ENCODE measurements at regions not wholly inside any gene's neighbourhood (a gene's known extent, or its start where the extent isn't known, plus 50 kb on each side); places are given as distances from the start of the nearest gene placed in this dataset.
"Not testable (repeated sequence)": the region's sequence is repeated elsewhere in the genome, so short reads cannot be mapped to it uniquely, and the experiment has no call there.

- no peak for DNase-seq
Observed at GRCh38 chr9:18299449-18299848, 174.5 kb upstream of the ADAMTSL1 start.

- not testable (repeated sequence) for DNase-seq
Observed at GRCh38 chr9:18305167-18305806, 168.7 kb upstream of the ADAMTSL1 start.

DNA sequence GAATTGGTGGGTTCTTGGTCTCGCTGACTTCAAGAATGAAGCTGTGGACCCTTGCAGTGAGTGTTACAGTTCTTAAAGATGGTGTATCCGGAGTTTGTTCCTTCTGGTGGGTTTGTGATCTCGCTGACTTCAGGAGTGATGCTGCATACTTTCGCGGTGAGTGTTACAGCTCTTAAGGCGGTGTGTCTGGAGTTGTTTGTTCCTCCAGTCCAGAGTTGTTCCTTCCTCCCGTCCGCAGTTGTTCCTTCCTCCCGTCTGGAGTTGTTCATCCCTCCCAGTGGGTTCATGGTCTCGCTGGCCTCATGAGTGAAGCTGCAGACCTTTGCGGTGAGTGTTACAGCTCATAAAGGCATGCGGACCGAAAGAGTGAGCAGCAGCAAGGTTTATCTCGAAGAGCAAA lies 159.6 kb upstream of the ADAMTSL1 start:
- DNase-seq, result no peak

- DNase-seq, result no peak
Observed at GRCh38 chr9:18317896-18318295, 156.1 kb upstream of the ADAMTSL1 start.

DNA sequence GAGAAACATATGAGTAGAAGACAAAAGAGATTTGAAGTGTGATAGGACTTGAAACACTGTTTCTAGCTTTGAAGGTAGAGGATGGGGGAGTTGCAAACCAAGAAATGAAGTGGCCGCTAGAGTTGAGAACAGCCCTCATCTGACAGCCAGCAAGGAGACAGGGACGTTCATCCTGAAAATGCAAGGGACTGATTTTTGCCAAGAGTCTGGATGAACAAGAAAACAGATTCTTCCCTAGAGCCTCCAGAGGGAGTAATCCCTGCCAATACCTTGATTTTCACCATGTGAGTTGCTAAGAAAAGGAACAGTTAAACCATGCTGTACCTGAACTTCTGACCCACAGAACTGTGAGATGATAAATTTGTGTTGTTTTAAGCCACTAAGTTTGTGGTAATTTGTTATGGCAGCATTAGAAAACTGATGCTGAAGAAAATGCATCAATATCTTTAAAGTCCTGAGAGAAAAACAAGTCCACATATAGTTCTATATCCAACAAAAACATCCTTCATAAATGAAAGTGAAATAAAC lies 154.0 kb upstream of the ADAMTSL1 start:
- no peak for DNase-seq

DNA sequence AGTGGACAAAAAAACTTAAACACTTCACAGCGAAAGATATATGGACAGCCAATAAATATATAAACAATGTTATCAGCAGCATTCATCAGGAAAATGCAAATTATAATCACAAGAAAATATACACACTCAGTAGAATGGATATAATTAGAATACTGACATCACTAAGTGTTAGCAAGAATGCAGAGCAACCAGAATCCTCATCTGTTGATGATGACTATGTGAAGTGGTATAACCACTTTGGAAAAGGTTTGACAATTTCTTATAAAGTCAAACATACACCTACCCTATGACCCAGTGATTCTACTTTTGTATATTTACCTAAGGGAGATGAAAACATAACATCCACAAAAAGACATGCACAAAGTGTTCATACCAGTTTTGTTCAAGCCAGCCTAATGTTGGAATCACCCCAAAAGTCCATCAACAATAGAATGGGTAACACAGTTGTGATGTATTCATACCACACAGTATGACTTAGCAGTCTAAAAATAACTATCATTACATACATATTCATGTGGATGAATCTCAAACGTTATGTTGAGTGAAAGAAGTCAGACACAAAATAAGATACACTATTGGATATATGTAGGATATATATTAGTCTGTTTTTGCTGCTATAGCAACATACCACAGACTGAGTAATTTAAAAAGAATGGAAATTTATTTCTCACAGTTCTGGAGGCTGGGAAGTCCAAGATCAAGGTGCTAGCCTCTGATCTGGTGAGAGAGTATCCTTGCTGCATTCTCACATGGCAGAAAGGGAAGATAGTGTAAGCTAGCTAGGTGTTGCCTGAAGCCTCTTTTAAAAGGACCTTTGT lies 148.8 kb upstream of the ADAMTSL1 start:
- no peak for DNase-seq

- DNase-seq, result not testable (repeated sequence)
Observed at GRCh38 chr9:18325746-18326011, 148.3 kb upstream of the ADAMTSL1 start.

DNA sequence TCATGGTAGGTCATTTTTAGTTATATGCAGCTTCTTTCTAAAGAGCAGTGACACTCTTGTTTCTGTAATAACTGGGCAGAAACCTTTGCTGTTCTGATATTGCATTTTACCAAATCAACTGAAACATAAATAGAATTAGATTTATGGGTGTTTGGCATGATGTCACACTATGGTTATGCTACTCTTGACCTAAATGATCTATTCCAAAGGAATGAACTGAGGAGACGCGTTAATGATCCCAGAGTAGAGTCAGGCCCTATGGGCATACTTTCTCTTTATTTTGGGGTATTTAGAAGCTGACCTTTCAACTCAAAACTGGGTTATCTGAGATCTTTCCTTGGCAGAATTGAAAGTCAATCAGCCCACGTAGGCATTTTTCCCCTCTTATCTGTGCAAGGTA lies 146.8 kb upstream of the ADAMTSL1 start:
- DNase-seq, result no peak

DNA sequence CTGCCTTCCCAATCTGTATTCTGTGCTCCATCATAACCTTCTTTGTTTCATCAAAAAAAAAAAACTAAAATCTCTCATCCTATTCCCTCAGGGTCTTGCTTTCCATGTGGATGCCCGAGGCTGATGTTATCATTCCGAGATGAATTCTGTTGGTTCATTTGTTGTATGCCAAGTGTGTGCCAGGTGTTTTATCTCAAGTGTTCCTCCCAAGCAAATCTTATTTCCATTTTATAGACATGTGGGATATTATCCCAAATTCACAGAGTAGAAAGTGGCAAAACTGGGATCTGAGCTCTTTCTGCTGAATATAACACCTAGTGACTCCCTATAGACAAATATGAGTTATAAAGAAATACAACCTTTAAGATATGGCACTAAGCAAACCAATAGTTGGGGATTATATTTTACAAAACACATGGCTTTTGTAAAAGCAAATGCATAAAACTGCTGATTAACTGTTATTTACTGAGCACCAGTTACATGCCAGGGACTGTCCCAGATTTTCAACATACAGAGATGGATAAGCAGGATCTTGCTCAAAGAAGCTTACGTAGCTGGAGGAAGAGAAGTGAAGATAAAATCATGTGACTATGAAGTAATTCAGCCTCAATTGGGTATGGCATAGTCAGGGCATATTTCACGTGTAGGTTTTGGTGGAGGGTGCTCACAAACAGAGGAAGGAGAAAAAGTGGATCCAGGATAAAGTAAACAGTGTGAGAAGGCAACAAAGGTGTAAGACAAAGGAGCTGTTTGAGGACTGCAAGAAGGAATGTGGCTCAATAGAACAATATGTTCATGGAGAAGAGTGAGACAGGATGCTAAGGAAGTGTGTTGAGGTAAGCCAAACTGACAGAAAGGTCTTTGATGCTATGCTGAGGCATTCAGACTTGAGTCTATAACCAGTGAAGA lies 143.3 kb upstream of the ADAMTSL1 start:
- DNase-seq, result no peak

DNA sequence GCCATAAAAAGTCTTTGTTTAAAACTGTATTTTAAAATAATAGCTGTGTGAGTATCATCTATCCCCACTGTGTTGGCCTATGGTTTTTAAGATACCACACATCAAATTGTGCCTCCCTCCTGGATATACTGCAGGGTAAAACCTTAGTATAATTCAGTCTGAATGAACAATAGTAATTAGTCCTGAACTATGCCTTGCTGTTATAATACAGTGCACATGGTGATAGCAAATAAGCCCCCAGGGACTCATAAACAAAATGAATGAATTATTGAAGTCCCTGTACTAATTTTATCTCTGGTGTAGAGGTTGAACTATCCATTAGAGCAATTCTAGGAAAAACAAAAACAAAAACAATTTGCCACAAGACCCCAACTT lies 142.7 kb upstream of the ADAMTSL1 start:
- DNase-seq, result no peak

DNA sequence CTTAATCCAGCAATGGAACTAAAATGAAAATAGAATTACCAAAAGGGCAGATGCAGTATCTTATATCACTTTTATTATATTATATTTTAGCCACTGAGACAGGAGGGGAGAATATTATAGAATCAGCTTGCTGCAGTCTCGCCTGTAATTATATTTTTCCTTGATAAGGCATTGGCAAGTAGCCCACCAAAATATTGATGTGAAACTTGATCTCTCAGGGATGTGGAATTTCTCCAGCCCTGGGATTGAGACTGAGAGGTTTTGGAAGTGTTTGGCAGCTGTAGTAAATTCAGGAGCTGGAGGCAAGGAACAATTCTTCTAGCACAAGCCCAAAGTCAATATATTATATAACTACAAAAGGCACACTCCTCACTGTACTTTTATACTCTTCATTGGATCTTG lies 142.1 kb upstream of the ADAMTSL1 start:
- no peak for DNase-seq

DNA sequence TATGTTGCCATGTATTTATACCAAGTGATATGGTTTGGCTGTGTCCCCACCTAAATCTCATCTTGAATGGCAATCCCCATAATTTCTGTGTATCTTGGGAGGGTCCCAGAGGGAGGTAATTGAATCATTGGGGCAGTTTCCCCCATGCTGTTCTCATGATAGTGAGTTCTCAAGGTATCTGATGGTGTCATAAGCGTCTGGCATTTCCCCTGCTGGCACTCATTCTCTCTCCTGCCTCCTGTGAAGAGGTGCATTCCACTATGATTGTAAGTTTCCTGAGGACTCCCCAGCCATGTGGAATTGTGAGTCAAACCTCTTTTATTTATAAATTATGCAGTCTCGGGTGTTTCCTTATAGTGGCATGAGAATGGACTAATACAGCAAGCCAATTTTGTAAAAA lies 140.8 kb upstream of the ADAMTSL1 start:
- no peak for DNase-seq

DNA sequence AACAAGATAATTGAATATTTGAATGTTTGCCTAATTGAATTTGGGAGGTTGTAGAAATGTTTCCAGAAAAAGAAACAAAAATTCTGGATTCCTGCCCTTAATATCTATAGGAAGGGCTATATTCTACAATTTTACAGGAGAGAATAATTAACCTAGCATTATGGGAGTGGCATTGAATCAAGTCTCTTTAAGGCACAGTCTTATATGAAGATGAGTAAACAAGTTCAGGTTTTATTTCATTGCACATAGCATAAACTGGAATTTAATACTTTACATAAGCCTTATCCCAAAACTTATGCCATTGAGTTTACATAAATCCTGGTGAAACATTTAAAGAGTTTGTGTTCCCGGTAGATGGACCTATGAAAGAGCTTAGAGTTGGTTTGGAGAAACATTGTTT lies 138.1 kb upstream of the ADAMTSL1 start:
- DNase-seq, result no peak

GRCh38 chr9:18338042-18338441 lies 135.9 kb upstream of the ADAMTSL1 start:
- no peak for DNase-seq

DNA sequence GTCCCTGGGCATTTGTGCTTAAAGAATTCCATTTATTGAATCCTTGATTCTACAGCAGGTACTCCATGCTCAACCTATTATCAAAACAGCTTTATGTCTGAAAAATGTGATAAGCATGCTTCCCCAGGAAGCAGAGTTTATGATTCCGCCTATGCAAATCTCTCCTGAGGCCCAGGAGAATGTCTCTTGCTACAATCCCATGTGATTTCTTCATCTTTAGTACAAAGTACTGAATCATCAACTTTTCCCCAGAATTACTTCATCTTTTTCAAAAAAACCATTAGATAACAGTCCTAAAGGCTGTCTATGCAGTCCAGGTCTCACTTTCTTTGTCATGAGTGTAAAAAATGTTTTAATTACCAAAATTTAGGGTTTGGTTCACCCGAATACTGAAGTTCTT lies 130.2 kb upstream of the ADAMTSL1 start:
- no peak for DNase-seq

- DNase-seq, result no peak
Observed at GRCh38 chr9:18346745-18347144, 127.2 kb upstream of the ADAMTSL1 start.

GRCh38 chr9:18347386-18348082 lies 126.4 kb upstream of the ADAMTSL1 start:
- no peak for DNase-seq

- no peak for DNase-seq
Observed at GRCh38 chr9:18348083-18348475, 125.9 kb upstream of the ADAMTSL1 start.

DNA sequence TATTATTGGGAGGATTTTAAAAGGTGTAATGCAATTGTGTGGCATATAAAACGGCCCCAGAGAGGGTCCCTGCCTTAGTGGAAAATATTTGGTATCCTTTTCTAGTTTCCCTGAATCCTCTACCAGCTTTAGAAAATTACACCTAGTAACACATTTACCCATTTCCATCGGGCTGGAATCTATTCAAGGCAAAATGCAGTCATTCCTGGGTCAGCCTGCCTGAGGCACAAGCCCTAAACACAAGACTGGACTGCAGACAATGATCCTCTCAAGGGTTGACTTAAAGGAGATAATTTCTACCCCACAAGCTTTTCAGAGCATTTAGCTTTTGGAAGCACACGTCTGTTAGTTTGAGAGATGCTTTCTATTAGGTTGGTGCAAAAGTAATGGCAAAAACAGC lies 124.4 kb upstream of the ADAMTSL1 start:
- DNase-seq, result no peak

- DNase-seq, result no peak
Observed at GRCh38 chr9:18350036-18350435, 123.9 kb upstream of the ADAMTSL1 start.

GRCh38 chr9:18350995-18351595 lies 122.9 kb upstream of the ADAMTSL1 start:
- DNase-seq, result no peak

DNA sequence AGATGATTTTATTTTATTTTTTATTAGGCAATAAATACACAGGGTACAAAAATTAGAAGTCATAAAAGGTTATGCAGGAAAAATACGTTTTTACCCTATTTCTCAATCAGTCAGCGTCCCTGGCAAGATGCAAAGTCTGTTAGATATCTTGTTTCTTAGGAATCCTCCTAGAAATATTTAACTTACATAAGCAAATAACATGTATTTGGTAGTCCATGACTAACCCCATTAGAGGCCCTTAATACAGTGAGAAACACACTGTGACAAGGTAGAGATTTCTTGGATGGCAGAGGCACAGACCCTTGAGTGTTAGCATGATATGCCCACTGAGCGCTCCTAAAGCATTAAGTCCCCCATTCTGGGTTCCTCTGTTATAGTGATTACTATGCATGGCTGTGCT lies 121.2 kb upstream of the ADAMTSL1 start:
- no peak for DNase-seq

DNA sequence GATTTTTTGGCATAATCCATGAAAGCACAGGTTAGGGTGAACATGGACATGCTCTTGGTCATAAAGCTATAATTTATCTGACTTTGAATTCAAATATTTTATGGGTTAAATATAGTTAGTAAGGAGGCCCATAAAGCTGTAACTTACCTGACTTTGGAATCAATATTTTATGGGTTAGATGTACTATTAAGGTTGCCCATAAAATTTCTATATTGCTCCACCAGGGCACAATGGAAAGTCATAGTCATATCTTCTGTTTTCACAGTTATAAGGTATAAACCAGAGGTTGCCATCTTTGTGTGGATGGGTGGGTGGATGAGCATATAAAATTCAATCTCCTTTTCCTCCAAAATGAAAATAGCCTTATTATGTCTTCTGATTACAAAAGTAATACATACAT lies 120.5 kb upstream of the ADAMTSL1 start:
- DNase-seq, result no peak

Measured in CD4-positive, alpha-beta T cell treated with Interferon alpha-2 for 1 hour (primary cell).